ENCODE measurements at regions not wholly inside any gene's neighbourhood (a gene's known extent, or its start where the extent isn't known, plus 50 kb on each side); places are given as distances from the start of the nearest gene placed in this dataset.
"Not testable (repeated sequence)": the region's sequence is repeated elsewhere in the genome, so short reads cannot be mapped to it uniquely, and the experiment has no call there.

- DNase-seq: no peak
Measured at GRCh38 chr10:78660446-78661106, 408.2 kb upstream of the ZMIZ1 start.

- DNase-seq: no peak
Measured at GRCh38 chr10:78663721-78664120, 405.0 kb upstream of the ZMIZ1 start.

- DNase-seq: no peak
Measured at GRCh38 chr10:78664929-78665553, 403.7 kb upstream of the ZMIZ1 start.

GRCh38 chr10:78672918-78673317 is 395.8 kb upstream of the ZMIZ1 start:
- DNase-seq: no peak

GRCh38 chr10:78681141-78681540 is 387.6 kb upstream of the ZMIZ1 start:
- not testable (repeated sequence) for DNase-seq

- not testable (repeated sequence) for DNase-seq
Measured at GRCh38 chr10:78681986-78682385, 386.8 kb upstream of the ZMIZ1 start.

- DNase-seq: no peak
Measured at GRCh38 chr10:78684947-78685346, 383.8 kb upstream of the ZMIZ1 start.

GRCh38 chr10:78685466-78686103 is 383.2 kb upstream of the ZMIZ1 start:
- DNase-seq: no peak

GRCh38 chr10:78686444-78687060 is 382.2 kb upstream of the ZMIZ1 start:
- DNase-seq: no peak

- no peak for DNase-seq
Measured at GRCh38 chr10:78687626-78688025, 381.1 kb upstream of the ZMIZ1 start.

- DNase-seq: no peak
Measured at GRCh38 chr10:78688230-78688900, 380.4 kb upstream of the ZMIZ1 start.

- DNase-seq: no peak
Measured at GRCh38 chr10:78688901-78689583, 379.7 kb upstream of the ZMIZ1 start.

- no peak for DNase-seq
Measured at GRCh38 chr10:78689584-78689935, 379.2 kb upstream of the ZMIZ1 start.

- no peak for DNase-seq
Measured at GRCh38 chr10:78690354-78691111, 378.2 kb upstream of the ZMIZ1 start.

GRCh38 chr10:78691301-78692030 is 377.3 kb upstream of the ZMIZ1 start:
- no peak for DNase-seq

GRCh38 chr10:78692071-78692470 is 376.7 kb upstream of the ZMIZ1 start:
- DNase-seq: no peak

- no peak for DNase-seq
Measured at GRCh38 chr10:78695846-78696245, 372.9 kb upstream of the ZMIZ1 start.

GRCh38 chr10:78696791-78697395 is 371.9 kb upstream of the ZMIZ1 start:
- no peak for DNase-seq

GRCh38 chr10:78699971-78700370 is 368.8 kb upstream of the ZMIZ1 start:
- no peak for DNase-seq

GRCh38 chr10:78700413-78700812 is 368.4 kb upstream of the ZMIZ1 start:
- no peak for DNase-seq
